GM18511 (cell line): ENCODE measurements at regions not wholly inside any gene's neighbourhood (a gene's known extent, or its start where the extent isn't known, plus 50 kb on each side); places are given as distances from the start of the nearest gene placed in this dataset.
"Not testable (repeated sequence)": the region's sequence is repeated elsewhere in the genome, so short reads cannot be mapped to it uniquely, and the experiment has no call there.

ENCODE experiments used
- ATAC-seq: cut with Tn5 transposase; IDR thresholded peaks from one replicate; pipeline ENCODE4 v1.9.1; 2021; ENCODE audit warnings: mild to moderate bottlenecking, moderate library complexity; ENCODE audit not compliant: unreplicated experiment

- no peak for ATAC-seq
Observed at GRCh38 chr16:50451951-50452508, 83.2 kb upstream of the BRD7 start.

DNA sequence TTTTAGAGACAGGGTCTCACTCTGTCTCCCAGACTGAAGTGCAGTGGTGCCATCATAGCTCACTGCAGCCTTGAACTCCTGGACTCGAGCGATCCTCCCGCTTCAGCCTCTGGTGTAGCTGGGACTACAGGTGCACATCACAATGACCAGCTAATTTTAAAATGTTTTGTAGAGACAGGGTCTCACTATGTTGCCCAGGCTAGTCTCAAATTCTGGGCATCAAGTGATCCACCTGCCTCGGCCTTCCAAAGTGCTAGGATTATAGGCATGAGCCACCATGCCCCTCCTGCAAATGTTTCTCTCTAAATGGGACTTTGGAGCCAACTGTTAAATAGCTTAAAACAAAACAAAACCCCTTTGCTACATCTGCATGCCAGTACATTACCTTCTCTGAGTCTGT lies 82.2 kb upstream of the BRD7 start:
- ATAC-seq: no peak

DNA sequence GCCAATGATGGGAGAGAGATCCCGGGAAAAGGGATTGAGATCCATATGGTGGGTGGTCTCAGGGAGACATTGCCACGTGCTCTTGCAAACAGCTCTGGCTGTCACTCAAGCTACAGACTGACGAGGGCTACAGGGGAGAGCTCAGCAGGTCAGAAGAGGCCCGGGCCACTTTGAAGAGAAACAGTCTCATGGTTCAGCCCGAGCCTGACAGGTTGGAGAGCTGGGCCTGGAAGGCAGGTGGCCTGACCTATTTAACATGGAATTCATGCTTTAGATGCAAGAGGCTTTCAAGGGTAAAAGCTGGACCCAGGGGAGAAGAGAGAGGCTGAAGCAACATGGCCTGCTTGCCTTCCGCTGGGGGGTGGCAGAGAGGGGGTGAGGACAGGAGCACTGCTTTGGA lies 81.0 kb upstream of the BRD7 start:
- ATAC-seq: no peak

DNA sequence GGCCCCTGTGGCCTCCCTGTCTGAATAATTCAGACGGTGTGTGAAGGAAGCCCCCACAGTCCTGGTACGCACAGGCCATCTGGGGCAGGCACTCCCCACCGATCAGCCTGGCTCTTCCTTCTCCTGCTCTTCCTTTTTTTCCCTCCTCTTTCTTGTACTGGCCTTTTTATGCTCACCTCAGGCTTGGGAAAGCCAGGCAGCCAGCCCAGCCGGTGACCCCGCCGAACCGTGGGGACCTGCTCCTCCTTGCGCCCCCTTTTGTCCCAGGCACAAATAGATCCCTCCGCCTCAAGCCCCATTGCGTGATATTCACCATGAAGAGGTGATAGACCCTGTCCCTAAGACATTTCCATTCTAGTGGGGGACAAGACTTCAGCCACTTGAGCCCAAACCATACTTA lies 80.2 kb upstream of the BRD7 start:
- ATAC-seq: no peak

GRCh38 chr16:50448522-50448921 lies 79.7 kb upstream of the BRD7 start:
- no peak for ATAC-seq

DNA sequence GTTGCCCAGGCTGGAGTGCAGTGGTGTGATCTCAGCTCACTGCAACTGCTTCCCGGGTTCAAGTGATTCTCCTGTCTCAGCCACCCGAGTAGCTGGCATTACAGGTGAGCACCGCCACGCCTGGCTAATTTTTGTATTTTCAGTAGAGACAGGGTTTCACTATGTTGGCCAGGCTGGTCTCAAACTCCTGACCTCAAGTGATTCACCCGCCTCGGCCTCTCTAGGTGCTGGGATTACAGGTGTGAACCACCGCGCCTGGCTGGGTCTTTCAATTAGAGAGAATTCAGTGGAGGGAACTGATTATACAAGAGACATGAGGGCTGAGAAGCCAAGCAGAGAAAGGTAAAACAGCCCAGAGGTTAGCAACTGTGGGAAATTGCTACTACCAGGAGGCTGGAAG lies 78.6 kb upstream of the BRD7 start:
- not testable (repeated sequence) for ATAC-seq

GRCh38 chr16:50446861-50447260 lies 78.1 kb upstream of the BRD7 start:
- no peak for ATAC-seq

DNA sequence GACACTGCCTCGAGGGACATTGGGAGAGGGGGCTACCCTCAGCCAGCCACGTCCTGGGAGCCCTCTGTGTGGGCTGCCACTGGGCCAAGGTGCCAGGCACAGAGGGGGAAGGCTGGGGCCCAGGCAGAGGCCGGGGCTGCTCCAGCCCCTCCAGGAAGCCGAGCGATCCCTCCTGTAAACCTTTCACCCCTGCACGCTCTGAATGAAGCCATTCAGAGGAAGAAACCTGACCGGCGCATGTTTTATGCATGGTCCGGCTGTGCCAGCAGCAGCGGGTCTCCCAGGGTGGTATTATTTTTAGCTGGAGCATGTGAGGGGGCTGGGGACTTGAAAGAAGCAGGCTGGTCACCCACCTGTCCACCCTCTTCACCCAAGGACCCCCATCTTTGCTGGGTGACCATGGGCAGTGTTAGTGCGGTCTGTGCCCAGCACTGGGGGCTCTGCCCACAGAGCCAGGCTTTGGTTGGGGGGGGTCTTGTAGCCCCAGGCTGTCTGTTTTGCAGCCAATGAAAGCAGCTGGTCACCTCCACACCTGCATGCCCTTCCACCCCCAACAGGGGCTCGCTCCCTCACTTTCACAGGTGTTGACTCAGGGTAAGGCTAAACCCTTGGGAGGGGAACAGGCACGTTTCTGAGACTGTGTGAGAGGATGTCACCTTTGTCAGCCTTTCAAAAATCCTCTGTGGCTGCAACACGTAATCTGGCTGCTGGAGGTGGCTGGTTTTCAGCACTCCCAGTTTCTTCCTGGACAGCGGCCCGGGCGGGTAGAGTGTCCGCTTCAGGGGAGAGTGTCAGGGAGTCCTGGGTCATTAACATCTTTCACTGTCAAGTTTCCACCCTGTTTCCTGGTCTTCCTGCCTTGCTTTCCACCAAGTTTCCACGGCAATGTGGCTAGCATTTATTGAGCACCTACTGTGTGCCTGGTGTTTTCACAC lies 77.1 kb upstream of the BRD7 start:
- ATAC-seq: no peak

DNA sequence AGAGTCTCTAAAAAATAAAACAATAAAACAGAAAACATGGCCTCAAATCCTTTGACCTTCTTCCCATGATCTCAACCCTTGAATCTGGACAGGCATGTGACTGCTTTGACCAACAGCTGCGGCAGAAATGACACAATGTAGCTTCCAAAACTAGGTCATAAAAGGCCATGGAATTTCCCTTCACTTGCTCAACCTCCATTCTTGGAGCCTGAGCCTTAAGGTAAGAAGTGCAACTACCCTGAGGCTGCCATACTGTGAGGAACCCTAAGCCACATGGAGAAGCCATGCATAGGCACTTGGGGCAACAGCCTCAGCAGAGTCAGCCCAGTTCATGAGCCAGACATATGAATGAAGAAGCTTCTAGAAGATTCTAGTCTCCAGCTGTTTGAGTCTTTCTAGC lies 75.7 kb upstream of the BRD7 start:
- ATAC-seq: no peak

- ATAC-seq: no peak
Observed at GRCh38 chr16:50442221-50442620, 73.4 kb upstream of the BRD7 start.

- ATAC-seq: no peak
Observed at GRCh38 chr16:50441486-50442157, 72.8 kb upstream of the BRD7 start.

DNA sequence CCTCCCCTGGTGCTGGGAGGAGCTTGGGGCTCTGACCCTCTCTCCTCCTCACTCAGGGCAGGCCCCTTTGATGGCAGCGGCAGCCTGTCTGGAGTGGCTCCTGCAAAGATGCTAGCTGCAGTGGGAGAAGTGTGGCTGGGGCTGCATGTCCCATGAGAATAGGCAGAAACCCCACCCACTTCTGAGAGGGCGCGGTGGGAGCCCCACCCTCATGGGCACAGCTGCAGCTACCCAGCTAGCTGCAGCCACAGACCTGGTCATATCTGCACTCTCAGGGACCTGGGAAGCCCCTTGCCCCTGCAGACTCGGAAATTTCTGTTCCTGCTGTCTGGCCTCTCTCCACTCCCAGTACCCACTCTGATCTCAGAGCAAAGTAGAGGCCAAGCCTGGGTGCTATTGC lies 72.2 kb upstream of the BRD7 start:
- ATAC-seq: no peak

GRCh38 chr16:50440531-50440930 lies 71.7 kb upstream of the BRD7 start:
- ATAC-seq: no peak

- ATAC-seq: no peak
Observed at GRCh38 chr16:50437769-50438437, 69.1 kb upstream of the BRD7 start.

- no peak for ATAC-seq
Observed at GRCh38 chr16:50436271-50436670, 67.5 kb upstream of the BRD7 start.

- ATAC-seq: no peak
Observed at GRCh38 chr16:50434872-50435478, 66.2 kb upstream of the BRD7 start.

DNA sequence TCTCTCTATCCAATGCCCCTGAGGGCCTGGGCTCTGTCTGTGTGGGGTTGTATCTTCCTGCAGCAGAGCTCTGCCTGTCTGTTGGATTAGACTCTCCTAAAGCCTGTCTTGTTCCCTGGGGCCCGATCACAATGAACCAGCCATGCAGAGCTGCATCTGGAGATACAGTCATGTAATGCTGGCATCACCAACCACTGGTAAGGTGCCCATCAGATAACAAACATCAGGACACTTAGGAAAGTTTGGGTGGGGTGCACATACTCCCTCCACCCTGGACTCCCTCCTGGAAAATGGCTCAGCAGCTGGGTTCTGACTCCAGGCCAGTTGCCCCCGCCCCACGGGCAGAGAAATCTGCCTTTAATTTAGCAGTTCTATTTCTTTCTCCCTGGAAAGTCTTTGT lies 61.3 kb upstream of the BRD7 start:
- no peak for ATAC-seq

DNA sequence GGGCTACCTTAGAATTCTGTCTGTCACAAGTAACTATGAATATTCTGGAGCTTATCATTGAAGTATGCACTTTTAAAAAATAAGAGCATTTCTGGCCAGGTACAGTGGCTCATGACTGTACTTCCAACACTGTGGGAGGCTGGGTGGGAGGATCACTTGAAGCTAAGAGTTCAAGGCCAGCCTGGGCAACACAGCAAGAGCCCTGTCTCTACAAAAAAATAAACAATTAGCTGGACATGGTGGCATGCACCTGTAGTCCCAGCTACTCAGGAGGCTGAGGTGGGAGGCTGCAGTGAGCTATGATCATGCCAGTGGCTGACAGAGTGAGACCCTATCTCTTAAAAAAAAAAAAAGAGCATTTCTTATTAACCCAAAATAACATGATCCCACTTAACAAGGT lies 60.0 kb upstream of the BRD7 start:
- ATAC-seq: no peak

GRCh38 chr16:50428116-50428515 lies 59.3 kb upstream of the BRD7 start:
- ATAC-seq: no peak

- ATAC-seq: no peak
Observed at GRCh38 chr16:50427107-50427506, 58.3 kb upstream of the BRD7 start.

DNA sequence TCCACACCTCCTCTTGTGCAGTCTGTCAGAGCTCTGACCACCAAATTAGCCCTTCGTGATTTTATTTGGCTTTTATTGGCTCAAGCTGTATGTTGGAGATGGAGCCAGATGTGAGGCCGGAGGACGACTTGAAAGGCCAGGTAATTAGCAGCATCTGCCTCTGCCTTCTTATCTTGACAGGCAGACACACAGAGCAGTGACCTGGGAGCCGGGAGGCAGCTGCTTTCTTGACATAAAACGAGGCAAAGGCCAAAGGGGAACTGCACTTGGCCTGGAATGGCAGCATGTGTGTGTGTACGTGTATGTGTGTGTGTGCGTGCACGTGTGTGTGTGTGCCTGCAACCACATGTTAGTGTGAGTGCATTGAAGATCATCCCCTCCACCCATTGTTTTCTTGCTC lies 56.9 kb upstream of the BRD7 start:
- no peak for ATAC-seq
